C4-2B (cell line): ENCODE measurements at regions not wholly inside any gene's neighbourhood (a gene's known extent, or its start where the extent isn't known, plus 50 kb on each side); places are given as distances from the start of the nearest gene placed in this dataset.

ENCODE experiments used
- H3K27ac ChIP-seq: fragments of 450-650 bp; 2 replicates; pipeline ENCODE4 v1.5.1; 2017
- ZFX ChIP-seq: fragments of 450-650 bp; IDR thresholded peaks from 2 replicates; pipeline ENCODE4 v1.6.1; 2017
- TF ChIP-seq, protein P1 (sequence below): fragments of 450-650 bp; conservative IDR thresholded peaks from 2 replicates; pipeline ENCODE4 v1.5.1; 2017; ENCODE audit warnings: mild to moderate bottlenecking

DNA sequence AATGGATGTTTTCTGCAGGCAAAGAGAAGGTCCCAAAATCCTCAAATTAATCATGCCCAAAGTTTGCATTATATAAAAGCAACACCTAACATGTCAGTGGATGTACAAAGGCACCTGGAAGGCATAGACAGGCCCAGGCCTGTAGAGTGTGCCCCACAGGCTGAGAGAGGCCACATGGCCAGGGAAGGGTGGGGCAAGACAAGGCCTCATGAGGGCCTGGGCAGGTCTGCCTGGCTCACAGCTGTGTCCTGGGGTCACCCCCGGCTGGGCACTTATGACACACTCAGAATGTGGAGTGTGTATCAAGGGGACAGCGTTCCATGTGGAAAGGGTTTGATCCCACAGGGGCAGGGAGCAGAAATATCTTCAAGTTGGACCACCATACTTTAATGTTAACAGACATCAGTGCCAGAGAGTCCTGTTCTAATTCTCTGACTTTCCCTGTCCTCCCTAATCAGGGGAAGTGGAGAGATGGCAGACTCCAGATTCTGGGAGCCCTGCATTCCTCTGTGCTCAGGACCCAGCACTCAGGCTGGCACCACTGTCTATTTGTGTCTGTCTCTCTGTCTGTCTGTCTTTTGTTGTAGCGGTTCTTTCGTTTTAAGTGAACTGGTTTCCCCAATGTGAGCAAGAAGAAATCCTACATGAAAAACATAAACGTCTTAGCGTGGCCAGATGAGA, 178.3 kb upstream of the FOXA2 start:
- no peak overlapping the region for H3K27ac ChIP-seq
- no peak for TF ChIP-seq ZFX
- TF ChIP-seq, protein P1, sequence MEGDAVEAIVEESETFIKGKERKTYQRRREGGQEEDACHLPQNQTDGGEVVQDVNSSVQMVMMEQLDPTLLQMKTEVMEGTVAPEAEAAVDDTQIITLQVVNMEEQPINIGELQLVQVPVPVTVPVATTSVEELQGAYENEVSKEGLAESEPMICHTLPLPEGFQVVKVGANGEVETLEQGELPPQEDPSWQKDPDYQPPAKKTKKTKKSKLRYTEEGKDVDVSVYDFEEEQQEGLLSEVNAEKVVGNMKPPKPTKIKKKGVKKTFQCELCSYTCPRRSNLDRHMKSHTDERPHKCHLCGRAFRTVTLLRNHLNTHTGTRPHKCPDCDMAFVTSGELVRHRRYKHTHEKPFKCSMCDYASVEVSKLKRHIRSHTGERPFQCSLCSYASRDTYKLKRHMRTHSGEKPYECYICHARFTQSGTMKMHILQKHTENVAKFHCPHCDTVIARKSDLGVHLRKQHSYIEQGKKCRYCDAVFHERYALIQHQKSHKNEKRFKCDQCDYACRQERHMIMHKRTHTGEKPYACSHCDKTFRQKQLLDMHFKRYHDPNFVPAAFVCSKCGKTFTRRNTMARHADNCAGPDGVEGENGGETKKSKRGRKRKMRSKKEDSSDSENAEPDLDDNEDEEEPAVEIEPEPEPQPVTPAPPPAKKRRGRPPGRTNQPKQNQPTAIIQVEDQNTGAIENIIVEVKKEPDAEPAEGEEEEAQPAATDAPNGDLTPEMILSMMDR: no peak

GRCh38 chr20:22763257-22763906, 179.0 kb upstream of the FOXA2 start:
- no peak overlapping the region for H3K27ac ChIP-seq
- TF ChIP-seq, protein P1: no peak
- TF ChIP-seq ZFX: no peak

- H3K27ac ChIP-seq: no peak overlapping the region
- TF ChIP-seq, protein P1: no peak
- TF ChIP-seq ZFX: no peak
These were observed 184.2 kb upstream of the FOXA2 start for GRCh38 chr20:22768266-22769178.

- H3K27ac ChIP-seq: no peak overlapping the region
- no peak for TF ChIP-seq ZFX
- TF ChIP-seq, protein P1: no peak
These were observed 185.9 kb upstream of the FOXA2 start for GRCh38 chr20:22770241-22770800.

- TF ChIP-seq, protein P1: no peak
- TF ChIP-seq ZFX: no peak
These were observed 187.3 kb upstream of the FOXA2 start for GRCh38 chr20:22771706-22772105.

DNA sequence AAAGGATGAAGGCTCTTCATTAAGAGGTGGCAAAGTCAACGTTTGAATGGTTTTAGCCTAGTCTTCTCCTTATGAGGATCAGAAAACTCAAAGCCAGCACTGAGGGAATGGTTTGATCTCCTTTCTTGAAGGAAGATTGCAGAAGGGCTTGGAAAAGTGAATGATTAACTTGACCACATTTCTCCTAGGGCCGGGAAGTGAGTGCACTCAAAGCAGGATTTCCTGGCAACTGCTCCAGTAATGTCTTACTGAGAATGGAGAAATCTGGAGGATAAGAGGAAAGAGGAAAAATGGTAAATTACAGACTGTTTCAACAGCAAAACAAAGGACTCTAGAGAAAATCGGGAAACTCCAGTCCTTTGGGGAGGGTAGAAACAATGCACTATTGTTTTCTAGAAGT, 189.0 kb upstream of the FOXA2 start:
- no peak overlapping the region for H3K27ac ChIP-seq
- TF ChIP-seq, protein P1: no peak
- TF ChIP-seq ZFX: no peak

More at GRCh38 chr20:22771706-22772105, 187.3 kb upstream of the FOXA2 start:
- no peak overlapping the region for H3K27ac ChIP-seq
